AG09309 (cell line): ENCODE measurements at regions not wholly inside any gene's neighbourhood (a gene's known extent, or its start where the extent isn't known, plus 50 kb on each side); places are given as distances from the start of the nearest gene placed in this dataset.

Experiments
- DNase-seq: peaks from one replicate; pipeline ENCODE4 v3.0.0-alpha.2; 2010; ENCODE audit warnings: low read depth
- H3K4me3 ChIP-seq: 2 replicates; pipeline ENCODE4 v1.5.1; 2011; ENCODE audit warnings: mild to moderate bottlenecking, low read depth, low read length, moderate library complexity; ENCODE audit not compliant: control insufficient read depth
- CTCF ChIP-seq: IDR thresholded peaks from 2 replicates; pipeline ENCODE4 v1.5.1; 2011; ENCODE audit warnings: mild to moderate bottlenecking, low read depth, low read length, inconsistent platforms; ENCODE audit not compliant: insufficient read depth, control insufficient read depth; ENCODE audit errors: missing control alignments

DNA sequence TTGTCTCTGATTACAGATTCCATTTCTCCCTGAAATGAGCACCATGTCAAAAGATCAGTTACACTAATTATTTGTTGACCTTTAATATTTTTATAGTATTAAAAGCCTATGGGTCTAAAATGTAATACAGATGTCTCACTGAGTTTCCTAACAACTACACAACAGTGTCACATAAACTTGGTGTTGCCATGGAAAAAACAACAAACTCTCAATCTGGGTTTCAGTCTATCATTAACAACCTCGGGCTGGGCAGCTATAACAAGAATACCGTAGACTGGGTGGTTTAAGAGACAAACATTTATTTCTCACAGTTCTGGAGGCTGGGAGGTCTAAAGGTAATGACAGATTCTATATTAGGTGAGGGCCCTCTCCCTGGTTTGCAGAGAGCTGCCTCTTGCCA, 407.1 kb downstream of the HNRNPD start:
- no peak overlapping the region for H3K4me3 ChIP-seq
- TF ChIP-seq CTCF = no peak
- no peak for DNase-seq

- no peak for TF ChIP-seq CTCF
- no peak for DNase-seq
- H3K4me3 ChIP-seq = no peak overlapping the region
Measured at GRCh38 chr4:81965911-81966310, 407.9 kb downstream of the HNRNPD start.

- no peak for TF ChIP-seq CTCF
- no peak overlapping the region for H3K4me3 ChIP-seq
- no peak for DNase-seq
Measured at GRCh38 chr4:81965454-81965853, 408.3 kb downstream of the HNRNPD start.

GRCh38 chr4:81963763-81964020, 410.1 kb downstream of the HNRNPD start:
- no peak overlapping the region for H3K4me3 ChIP-seq
- no peak for TF ChIP-seq CTCF
- DNase-seq = no peak

GRCh38 chr4:81963015-81963762, 410.6 kb downstream of the HNRNPD start:
- DNase-seq = no peak
- no peak overlapping the region for H3K4me3 ChIP-seq
- TF ChIP-seq CTCF = no peak

- no peak overlapping the region for H3K4me3 ChIP-seq
- no peak for TF ChIP-seq CTCF
- DNase-seq = no peak
Measured at GRCh38 chr4:81960961-81961360, 412.8 kb downstream of the HNRNPD start.

- TF ChIP-seq CTCF = no peak
- H3K4me3 ChIP-seq = no peak overlapping the region
Measured at GRCh38 chr4:81954271-81954670, 419.5 kb downstream of the HNRNPD start.

More at GRCh38 chr4:81954271-81954670, 419.5 kb downstream of the HNRNPD start:
- no peak for DNase-seq
